Gastroesophageal sphincter (tissue), 3 donors: ENCODE measurements at regions not wholly inside any gene's neighbourhood (a gene's known extent, or its start where the extent isn't known, plus 50 kb on each side); places are given as distances from the start of the nearest gene placed in this dataset.

Experiments used
- POLR2A ChIP-seq, 2 donors: fragments of 450-650 bp; IDR thresholded peaks; one replicate each; pipeline ENCODE4 v1.6.1; 2017; ENCODE audit warnings: antibody characterized with exemption in 2 of 2, mild to moderate bottlenecking in 2 of 2, moderate library complexity in 1 of 2
- TF ChIP-seq, protein P1 (sequence below), 4 experiments: fragments of 200-600 bp in 2 of 4; fragments of 450-650 bp in 2 of 4; sonication (generic) in 1 of 4; IDR thresholded peaks; one replicate each; pipeline ENCODE4 v1.5.1; 2017 to 2019; ENCODE audit warnings: antibody characterized with exemption in 4 of 4, mild to moderate bottlenecking in 2 of 4, moderate library complexity in 2 of 4

- no peak for TF ChIP-seq POLR2A (IDR thresholded peaks at IDR 0.05)
- TF ChIP-seq, protein P1, sequence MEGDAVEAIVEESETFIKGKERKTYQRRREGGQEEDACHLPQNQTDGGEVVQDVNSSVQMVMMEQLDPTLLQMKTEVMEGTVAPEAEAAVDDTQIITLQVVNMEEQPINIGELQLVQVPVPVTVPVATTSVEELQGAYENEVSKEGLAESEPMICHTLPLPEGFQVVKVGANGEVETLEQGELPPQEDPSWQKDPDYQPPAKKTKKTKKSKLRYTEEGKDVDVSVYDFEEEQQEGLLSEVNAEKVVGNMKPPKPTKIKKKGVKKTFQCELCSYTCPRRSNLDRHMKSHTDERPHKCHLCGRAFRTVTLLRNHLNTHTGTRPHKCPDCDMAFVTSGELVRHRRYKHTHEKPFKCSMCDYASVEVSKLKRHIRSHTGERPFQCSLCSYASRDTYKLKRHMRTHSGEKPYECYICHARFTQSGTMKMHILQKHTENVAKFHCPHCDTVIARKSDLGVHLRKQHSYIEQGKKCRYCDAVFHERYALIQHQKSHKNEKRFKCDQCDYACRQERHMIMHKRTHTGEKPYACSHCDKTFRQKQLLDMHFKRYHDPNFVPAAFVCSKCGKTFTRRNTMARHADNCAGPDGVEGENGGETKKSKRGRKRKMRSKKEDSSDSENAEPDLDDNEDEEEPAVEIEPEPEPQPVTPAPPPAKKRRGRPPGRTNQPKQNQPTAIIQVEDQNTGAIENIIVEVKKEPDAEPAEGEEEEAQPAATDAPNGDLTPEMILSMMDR (IDR thresholded peaks at IDR 0.05): no peak
Observed at GRCh38 chr4:63529581-63530337, 879.5 kb downstream of the TECRL start.
